ENCODE measurements at regions not wholly inside any gene's neighbourhood (a gene's known extent, or its start where the extent isn't known, plus 50 kb on each side); places are given as distances from the start of the nearest gene placed in this dataset.

- TF ChIP-seq POLR2A (IDR thresholded peaks at IDR 0.05; ENCODE audit: low read depth, low read length) (no peak), TAF1 (IDR thresholded peaks at IDR 0.05; ENCODE audit: low read depth, low read length) (no peak), SPI1 (IDR thresholded peaks at IDR 0.05; ENCODE audit: low read depth, low read length) (no peak)
These were observed 443.4 kb downstream of the TECRL start for GRCh38 chr4:63965875-63966274.
